ENCODE measurements at regions not wholly inside any gene's neighbourhood (a gene's known extent, or its start where the extent isn't known, plus 50 kb on each side); places are given as distances from the start of the nearest gene placed in this dataset.

DNA sequence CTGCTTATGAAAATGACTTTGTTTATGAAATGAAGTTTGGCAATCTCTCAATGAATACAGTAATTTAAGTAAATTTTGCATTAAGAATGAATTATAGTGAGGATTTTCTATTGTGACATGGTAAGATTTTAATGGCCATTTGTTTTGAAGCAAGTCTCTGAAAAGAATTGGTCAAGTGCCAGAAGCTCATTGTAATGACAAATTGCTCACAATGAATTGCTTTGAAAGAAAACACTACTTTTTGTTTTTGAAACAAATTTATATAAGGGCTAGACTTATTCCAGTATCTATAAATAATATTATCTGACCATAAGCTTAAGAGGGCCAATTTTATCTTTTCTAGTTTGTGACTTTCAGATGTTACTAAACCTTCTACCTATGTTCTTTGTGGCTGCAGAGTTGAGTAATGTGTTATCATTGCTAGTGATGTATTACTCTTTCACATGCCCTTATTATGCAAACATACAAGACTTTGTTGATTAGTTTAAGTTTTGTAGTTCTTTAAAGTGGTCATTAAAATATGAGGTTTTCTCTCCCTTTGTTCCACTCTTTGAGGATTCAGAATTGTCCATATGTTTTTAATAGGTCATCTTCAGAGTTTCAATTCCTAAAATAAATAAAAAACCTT is 93.0 kb upstream of the ZNF608 start:
- H3K36me3 Mint-ChIP-seq (ENCODE audit: low read depth) = peaks cover 16% of the 10 kb centered on the region
- no peaks in the 10 kb centered on the region for H3K27me3 Mint-ChIP-seq (ENCODE audit: low read depth)
- no peak overlapping the region for H3K27ac Mint-ChIP-seq (ENCODE audit: unreplicated experiment)
- H3K9me3 Mint-ChIP-seq = peaks cover 17% of the 10 kb centered on the region
- H3K4me3 Mint-ChIP-seq = no peak overlapping the region
- DNase-seq (ENCODE audit: low read depth, low spot score) = no peak
- TF ChIP-seq CTCF (conservative IDR thresholded peaks at IDR 0.05) = no peak
- no peaks in the 10 kb centered on the region for H3K4me1 Mint-ChIP-seq

GRCh38 chr5:124841829-124842712 is 95.6 kb upstream of the ZNF608 start:
- Mint-ChIP-seq H3K27me3 (ENCODE audit: low read depth) (no peaks in the 10 kb centered on the region), H3K4me3 (no peak overlapping the region), H3K9me3 (peaks cover 2% of the 10 kb centered on the region), H3K36me3 (ENCODE audit: low read depth) (peaks cover 2% of the 10 kb centered on the region), H3K27ac (ENCODE audit: unreplicated experiment) (no peak overlapping the region), H3K4me1 (peaks cover 3% of the 10 kb centered on the region)
- no peak for DNase-seq (ENCODE audit: low read depth, low spot score)
- no peak for TF ChIP-seq CTCF (conservative IDR thresholded peaks at IDR 0.05)

GRCh38 chr5:124842725-124843595 is 96.5 kb upstream of the ZNF608 start:
- H3K27me3 Mint-ChIP-seq (ENCODE audit: low read depth) = no peaks in the 10 kb centered on the region
- peaks cover 2% of the 10 kb centered on the region for H3K9me3 Mint-ChIP-seq
- no peak for DNase-seq (ENCODE audit: low read depth, low spot score)
- peaks cover 2% of the 10 kb centered on the region for H3K36me3 Mint-ChIP-seq (ENCODE audit: low read depth)
- peak overlapping the region; percentile 46 for H3K27ac Mint-ChIP-seq (ENCODE audit: unreplicated experiment)
- H3K4me3 Mint-ChIP-seq = no peak overlapping the region
- H3K4me1 Mint-ChIP-seq = peaks cover 3% of the 10 kb centered on the region
- no peak for TF ChIP-seq CTCF (conservative IDR thresholded peaks at IDR 0.05)

DNA sequence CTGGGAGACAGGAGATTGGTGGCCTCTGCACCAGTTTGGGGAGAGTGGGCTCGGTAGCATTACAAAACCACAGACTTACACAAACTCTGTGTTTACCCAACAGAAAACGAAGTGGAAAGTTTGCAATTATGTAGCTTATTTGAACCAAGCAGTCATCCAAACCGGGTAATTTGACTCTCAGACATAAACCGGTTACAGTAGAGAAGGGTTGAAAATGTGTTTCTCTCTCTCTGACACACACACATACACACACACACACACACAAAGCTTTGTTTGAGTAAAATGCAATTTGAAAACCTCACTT is 97.1 kb upstream of the ZNF608 start:
- TF ChIP-seq CTCF (conservative IDR thresholded peaks at IDR 0.05) = no peak
- Mint-ChIP-seq H3K9me3 (peaks cover 2% of the 10 kb centered on the region), H3K27me3 (ENCODE audit: low read depth) (no peaks in the 10 kb centered on the region), H3K36me3 (ENCODE audit: low read depth) (peaks cover 2% of the 10 kb centered on the region), H3K4me1 (peaks cover 3% of the 10 kb centered on the region), H3K27ac (ENCODE audit: unreplicated experiment) (peak overlapping the region; percentile 46), H3K4me3 (no peak overlapping the region)
- no peak for DNase-seq (ENCODE audit: low read depth, low spot score)

DNA sequence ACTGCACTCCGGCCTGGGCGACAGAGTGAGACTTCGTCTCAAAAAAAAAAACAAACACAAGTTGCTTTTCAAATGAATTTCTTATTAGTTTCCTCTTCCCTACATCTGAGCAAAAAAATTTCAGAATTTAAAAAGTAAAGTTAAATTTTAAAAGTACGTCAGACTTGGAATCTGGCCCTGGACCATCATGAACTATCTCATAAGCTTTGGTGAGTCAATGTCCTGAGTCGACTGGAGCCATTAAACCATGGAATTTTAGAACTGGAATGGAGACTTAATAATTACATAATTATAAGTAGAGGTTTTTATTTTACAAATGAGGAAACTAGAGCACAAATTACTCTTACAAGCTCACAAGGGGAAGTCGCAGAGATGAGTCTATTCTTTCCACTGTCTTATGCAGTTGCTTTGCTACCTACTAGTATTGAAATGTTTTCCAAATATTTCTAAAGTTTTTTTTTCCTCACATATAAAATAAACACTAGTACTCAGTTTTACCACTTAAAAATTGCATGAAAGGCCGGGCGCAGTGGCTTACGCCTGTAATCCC is 98.0 kb upstream of the ZNF608 start:
- Mint-ChIP-seq H3K27me3 (ENCODE audit: low read depth) (no peaks in the 10 kb centered on the region), H3K9me3 (peaks cover 2% of the 10 kb centered on the region), H3K27ac (ENCODE audit: unreplicated experiment) (no peak overlapping the region), H3K36me3 (ENCODE audit: low read depth) (peaks cover 2% of the 10 kb centered on the region), H3K4me1 (peaks cover 3% of the 10 kb centered on the region), H3K4me3 (no peak overlapping the region)
- TF ChIP-seq CTCF (conservative IDR thresholded peaks at IDR 0.05) = no peak
- no peak for DNase-seq (ENCODE audit: low read depth, low spot score)

Measured in neural crest cell (in vitro differentiated cells).